H1 (cell line): ENCODE measurements at regions not wholly inside any gene's neighbourhood (a gene's known extent, or its start where the extent isn't known, plus 50 kb on each side); places are given as distances from the start of the nearest gene placed in this dataset.

Source experiments
- BACH1 ChIP-seq: IDR thresholded peaks from 2 replicates; pipeline ENCODE4 v1.6.1; 2012; ENCODE audit warnings: low read length, improper control_type of control experiment
- TF ChIP-seq, protein P1 (sequence below): fragments of 300-600 bp; sonication (generic); IDR thresholded peaks from 2 replicates; pipeline ENCODE4 v1.7.1; 2012; ENCODE audit warnings: low read length, moderate library complexity, mild to moderate bottlenecking, inconsistent platforms; ENCODE audit not compliant: insufficient replicate concordance

- TF ChIP-seq, protein P1, sequence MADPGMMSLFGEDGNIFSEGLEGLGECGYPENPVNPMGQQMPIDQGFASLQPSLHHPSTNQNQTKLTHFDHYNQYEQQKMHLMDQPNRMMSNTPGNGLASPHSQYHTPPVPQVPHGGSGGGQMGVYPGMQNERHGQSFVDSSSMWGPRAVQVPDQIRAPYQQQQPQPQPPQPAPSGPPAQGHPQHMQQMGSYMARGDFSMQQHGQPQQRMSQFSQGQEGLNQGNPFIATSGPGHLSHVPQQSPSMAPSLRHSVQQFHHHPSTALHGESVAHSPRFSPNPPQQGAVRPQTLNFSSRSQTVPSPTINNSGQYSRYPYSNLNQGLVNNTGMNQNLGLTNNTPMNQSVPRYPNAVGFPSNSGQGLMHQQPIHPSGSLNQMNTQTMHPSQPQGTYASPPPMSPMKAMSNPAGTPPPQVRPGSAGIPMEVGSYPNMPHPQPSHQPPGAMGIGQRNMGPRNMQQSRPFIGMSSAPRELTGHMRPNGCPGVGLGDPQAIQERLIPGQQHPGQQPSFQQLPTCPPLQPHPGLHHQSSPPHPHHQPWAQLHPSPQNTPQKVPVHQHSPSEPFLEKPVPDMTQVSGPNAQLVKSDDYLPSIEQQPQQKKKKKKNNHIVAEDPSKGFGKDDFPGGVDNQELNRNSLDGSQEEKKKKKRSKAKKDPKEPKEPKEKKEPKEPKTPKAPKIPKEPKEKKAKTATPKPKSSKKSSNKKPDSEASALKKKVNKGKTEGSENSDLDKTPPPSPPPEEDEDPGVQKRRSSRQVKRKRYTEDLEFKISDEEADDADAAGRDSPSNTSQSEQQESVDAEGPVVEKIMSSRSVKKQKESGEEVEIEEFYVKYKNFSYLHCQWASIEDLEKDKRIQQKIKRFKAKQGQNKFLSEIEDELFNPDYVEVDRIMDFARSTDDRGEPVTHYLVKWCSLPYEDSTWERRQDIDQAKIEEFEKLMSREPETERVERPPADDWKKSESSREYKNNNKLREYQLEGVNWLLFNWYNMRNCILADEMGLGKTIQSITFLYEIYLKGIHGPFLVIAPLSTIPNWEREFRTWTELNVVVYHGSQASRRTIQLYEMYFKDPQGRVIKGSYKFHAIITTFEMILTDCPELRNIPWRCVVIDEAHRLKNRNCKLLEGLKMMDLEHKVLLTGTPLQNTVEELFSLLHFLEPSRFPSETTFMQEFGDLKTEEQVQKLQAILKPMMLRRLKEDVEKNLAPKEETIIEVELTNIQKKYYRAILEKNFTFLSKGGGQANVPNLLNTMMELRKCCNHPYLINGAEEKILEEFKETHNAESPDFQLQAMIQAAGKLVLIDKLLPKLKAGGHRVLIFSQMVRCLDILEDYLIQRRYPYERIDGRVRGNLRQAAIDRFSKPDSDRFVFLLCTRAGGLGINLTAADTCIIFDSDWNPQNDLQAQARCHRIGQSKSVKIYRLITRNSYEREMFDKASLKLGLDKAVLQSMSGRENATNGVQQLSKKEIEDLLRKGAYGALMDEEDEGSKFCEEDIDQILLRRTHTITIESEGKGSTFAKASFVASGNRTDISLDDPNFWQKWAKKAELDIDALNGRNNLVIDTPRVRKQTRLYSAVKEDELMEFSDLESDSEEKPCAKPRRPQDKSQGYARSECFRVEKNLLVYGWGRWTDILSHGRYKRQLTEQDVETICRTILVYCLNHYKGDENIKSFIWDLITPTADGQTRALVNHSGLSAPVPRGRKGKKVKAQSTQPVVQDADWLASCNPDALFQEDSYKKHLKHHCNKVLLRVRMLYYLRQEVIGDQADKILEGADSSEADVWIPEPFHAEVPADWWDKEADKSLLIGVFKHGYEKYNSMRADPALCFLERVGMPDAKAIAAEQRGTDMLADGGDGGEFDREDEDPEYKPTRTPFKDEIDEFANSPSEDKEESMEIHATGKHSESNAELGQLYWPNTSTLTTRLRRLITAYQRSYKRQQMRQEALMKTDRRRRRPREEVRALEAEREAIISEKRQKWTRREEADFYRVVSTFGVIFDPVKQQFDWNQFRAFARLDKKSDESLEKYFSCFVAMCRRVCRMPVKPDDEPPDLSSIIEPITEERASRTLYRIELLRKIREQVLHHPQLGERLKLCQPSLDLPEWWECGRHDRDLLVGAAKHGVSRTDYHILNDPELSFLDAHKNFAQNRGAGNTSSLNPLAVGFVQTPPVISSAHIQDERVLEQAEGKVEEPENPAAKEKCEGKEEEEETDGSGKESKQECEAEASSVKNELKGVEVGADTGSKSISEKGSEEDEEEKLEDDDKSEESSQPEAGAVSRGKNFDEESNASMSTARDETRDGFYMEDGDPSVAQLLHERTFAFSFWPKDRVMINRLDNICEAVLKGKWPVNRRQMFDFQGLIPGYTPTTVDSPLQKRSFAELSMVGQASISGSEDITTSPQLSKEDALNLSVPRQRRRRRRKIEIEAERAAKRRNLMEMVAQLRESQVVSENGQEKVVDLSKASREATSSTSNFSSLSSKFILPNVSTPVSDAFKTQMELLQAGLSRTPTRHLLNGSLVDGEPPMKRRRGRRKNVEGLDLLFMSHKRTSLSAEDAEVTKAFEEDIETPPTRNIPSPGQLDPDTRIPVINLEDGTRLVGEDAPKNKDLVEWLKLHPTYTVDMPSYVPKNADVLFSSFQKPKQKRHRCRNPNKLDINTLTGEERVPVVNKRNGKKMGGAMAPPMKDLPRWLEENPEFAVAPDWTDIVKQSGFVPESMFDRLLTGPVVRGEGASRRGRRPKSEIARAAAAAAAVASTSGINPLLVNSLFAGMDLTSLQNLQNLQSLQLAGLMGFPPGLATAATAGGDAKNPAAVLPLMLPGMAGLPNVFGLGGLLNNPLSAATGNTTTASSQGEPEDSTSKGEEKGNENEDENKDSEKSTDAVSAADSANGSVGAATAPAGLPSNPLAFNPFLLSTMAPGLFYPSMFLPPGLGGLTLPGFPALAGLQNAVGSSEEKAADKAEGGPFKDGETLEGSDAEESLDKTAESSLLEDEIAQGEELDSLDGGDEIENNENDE, result no peak
- no peak for TF ChIP-seq BACH1
These were observed 171.6 kb upstream of the FOXP2 start (continued) for GRCh38 chr7:114242992-114243507.
